SU-DHL-6 (cell line): ENCODE measurements at regions not wholly inside any gene's neighbourhood (a gene's known extent, or its start where the extent isn't known, plus 50 kb on each side); places are given as distances from the start of the nearest gene placed in this dataset.

Experiments
- CTCF ChIP-seq: fragments of 200-600 bp; sonication (generic); IDR thresholded peaks from one replicate; pipeline ENCODE4 v1.5.1; 2017; ENCODE audit warnings: antibody characterized with exemption, mild to moderate bottlenecking, low read length, moderate library complexity; ENCODE audit not compliant: insufficient read depth, poor library complexity, severe bottlenecking
- EZH2phosphoT487 ChIP-seq: fragments of 200-600 bp; sonication (generic), shearing (Covaris generic); conservative IDR thresholded peaks from 2 replicates; pipeline ENCODE4 v1.6.1; 2018; ENCODE audit warnings: mild to moderate bottlenecking, antibody characterized with exemption, low read length, moderate library complexity, mixed read lengths

DNA sequence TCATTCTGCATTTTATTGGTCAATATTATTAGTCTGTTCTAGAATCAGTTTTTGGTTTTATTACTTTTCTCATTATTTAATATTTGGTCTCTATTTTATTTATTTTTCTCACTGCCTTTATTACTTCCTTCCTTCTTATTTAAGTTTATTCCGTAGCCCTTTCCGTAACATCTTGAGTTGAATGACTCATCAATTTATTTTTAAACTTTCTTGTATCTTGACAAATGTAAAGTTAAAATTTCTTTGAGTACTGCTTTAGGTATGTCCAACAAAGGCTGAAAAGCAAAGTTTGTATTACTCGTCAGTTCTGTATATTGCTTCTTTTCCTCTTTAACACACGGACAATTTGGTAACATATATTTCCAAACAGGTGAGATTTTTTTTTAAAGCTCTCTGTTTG is 192.0 kb downstream of the CD109 start:
- TF ChIP-seq EZH2phosphoT487 = no peak
- no peak for TF ChIP-seq CTCF
